H9 (cell line): ENCODE measurements at regions not wholly inside any gene's neighbourhood (a gene's known extent, or its start where the extent isn't known, plus 50 kb on each side); places are given as distances from the start of the nearest gene placed in this dataset.

Experiments
- DNase-seq: peaks from one replicate; pipeline ENCODE4 v3.0.0-alpha.2; 2017
- H2AFZ ChIP-seq: one replicate; pipeline ENCODE4 v1.6.1; 2013; ENCODE audit warnings: mild to moderate bottlenecking, low read length, control low read depth, moderate library complexity
- H2AK5ac ChIP-seq: 2 replicates; pipeline ENCODE4 v1.6.1; 2013; ENCODE audit warnings: low read length, control low read depth, mixed read lengths; ENCODE audit not compliant: insufficient read length
- H2BK120ac ChIP-seq: one replicate; pipeline ENCODE4 v1.6.1; 2013; ENCODE audit warnings: low read depth, mild to moderate bottlenecking, low read length, control low read depth, inconsistent platforms; ENCODE audit not compliant: poor library complexity, severe bottlenecking
- H2BK12ac ChIP-seq: 2 replicates; pipeline ENCODE4 v1.6.1; 2013; ENCODE audit warnings: low read length, control low read depth, mixed read lengths, low read depth; ENCODE audit not compliant: insufficient read length
- H2BK15ac ChIP-seq: 2 replicates; pipeline ENCODE4 v1.6.1; 2013; ENCODE audit warnings: low read depth, low read length, control low read depth
- H2BK20ac ChIP-seq: one replicate; pipeline ENCODE4 v1.6.1; 2013; ENCODE audit warnings: low read depth, mild to moderate bottlenecking, low read length, control low read depth, inconsistent platforms; ENCODE audit not compliant: poor library complexity, severe bottlenecking
- H2BK5ac ChIP-seq: 2 replicates; pipeline ENCODE4 v1.6.1; 2013; ENCODE audit warnings: low read length, control low read depth, mixed read lengths; ENCODE audit not compliant: insufficient read length
- H3K14ac ChIP-seq: 2 replicates; pipeline ENCODE4 v1.6.1; 2013; ENCODE audit warnings: low read length, control low read depth; ENCODE audit not compliant: insufficient read depth
- H3K18ac ChIP-seq: 2 replicates; pipeline ENCODE4 v1.6.1; 2013; ENCODE audit warnings: low read depth, mild to moderate bottlenecking, mixed read lengths, low read length, control low read depth; ENCODE audit not compliant: insufficient read length
- H3K23ac ChIP-seq: 2 replicates; pipeline ENCODE4 v1.6.1; 2013; ENCODE audit warnings: low read length, control low read depth, mixed read lengths, low read depth; ENCODE audit not compliant: insufficient read length
- H3K23me2 ChIP-seq: 2 replicates; pipeline ENCODE4 v1.6.1; 2013; ENCODE audit warnings: low read depth, mild to moderate bottlenecking, mixed read lengths, low read length, control low read depth; ENCODE audit not compliant: insufficient read length, poor library complexity, severe bottlenecking
- H3K27ac ChIP-seq: 2 replicates; pipeline ENCODE4 v1.5.1; 2013; ENCODE audit warnings: low read length, control low read depth, mixed read lengths, low read depth; ENCODE audit not compliant: insufficient read length
- H3K27me3 ChIP-seq: 2 replicates; pipeline ENCODE4 v1.6.1; 2013; ENCODE audit warnings: low read length, control low read depth, inconsistent platforms; ENCODE audit not compliant: insufficient read depth
- H3K4ac ChIP-seq: 2 replicates; pipeline ENCODE4 v1.6.1; 2013; ENCODE audit warnings: low read depth, mild to moderate bottlenecking, control low read depth, inconsistent platforms, low read length, moderate library complexity
- H3K4me1 ChIP-seq: 2 replicates; pipeline ENCODE4 v1.6.1; 2013; ENCODE audit warnings: low read length, control low read depth, inconsistent platforms; ENCODE audit not compliant: insufficient read depth
- H3K4me2 ChIP-seq: 2 replicates; pipeline ENCODE4 v1.6.1; 2013; ENCODE audit warnings: low read length, control low read depth, mixed read lengths; ENCODE audit not compliant: insufficient read length, insufficient read depth
- H3K56ac ChIP-seq: 2 replicates; pipeline ENCODE4 v1.6.1; 2013; ENCODE audit warnings: low read depth, mild to moderate bottlenecking, mixed read lengths, low read length, control low read depth; ENCODE audit not compliant: insufficient read length
- H3K79me1 ChIP-seq: 2 replicates; pipeline ENCODE4 v1.6.1; 2013; ENCODE audit warnings: low read depth, mild to moderate bottlenecking, moderate library complexity, low read length, control low read depth, inconsistent platforms; ENCODE audit not compliant: insufficient read depth, poor library complexity, severe bottlenecking
- H3K79me2 ChIP-seq: 2 replicates; pipeline ENCODE4 v1.6.1; 2013; ENCODE audit warnings: low read length, control low read depth, inconsistent platforms; ENCODE audit not compliant: insufficient read depth
- H3K9ac ChIP-seq: 2 replicates; pipeline ENCODE4 v1.6.1; 2013; ENCODE audit warnings: low read length, control low read depth, mixed read lengths; ENCODE audit not compliant: insufficient read length; ENCODE audit errors: extremely low read depth
- H3K9me3 ChIP-seq: one replicate; pipeline ENCODE4 v1.6.1; 2013; ENCODE audit warnings: low read depth, low read length, inconsistent platforms; ENCODE audit not compliant: control insufficient read depth
- H3T11ph ChIP-seq: one replicate; pipeline ENCODE4 v1.6.1; 2013; ENCODE audit warnings: mild to moderate bottlenecking, low read length, control low read depth, inconsistent platforms
- H4K20me1 ChIP-seq: one replicate; pipeline ENCODE4 v1.6.1; 2013; ENCODE audit not compliant: control insufficient read depth, insufficient read length, insufficient read depth
- H4K5ac ChIP-seq: 2 replicates; pipeline ENCODE4 v1.6.1; 2013; ENCODE audit warnings: low read depth, mild to moderate bottlenecking, mixed read lengths, low read length, control low read depth; ENCODE audit not compliant: insufficient read length
- H4K8ac ChIP-seq: replicated peaks from 2 replicates; pipeline ENCODE4 v1.6.1; 2013; ENCODE audit warnings: low read length, control low read depth, mixed read lengths, low read depth; ENCODE audit not compliant: insufficient read length
- H4K91ac ChIP-seq: 2 replicates; pipeline ENCODE4 v1.6.1; 2013; ENCODE audit warnings: low read depth, mild to moderate bottlenecking, moderate library complexity, mixed read lengths, low read length, control low read depth; ENCODE audit not compliant: insufficient read length
- H3K27ac Mint-ChIP-seq, 3 experiments: 2 replicates in 2 of 3; 3 replicates in 1 of 3; pipeline ENCODE4 v1.8.0; 2020 to 2021; ENCODE audit warnings: mixed read lengths in 3 of 3, mild to moderate bottlenecking in 1 of 3, moderate library complexity in 1 of 3
- H3K27me3 Mint-ChIP-seq: 2 replicates; pipeline ENCODE4 v1.8.0; 2021; ENCODE audit warnings: low read depth, mild to moderate bottlenecking, moderate library complexity, mixed read lengths
- H3K36me3 Mint-ChIP-seq, 3 experiments: 2 replicates in 2 of 3; 3 replicates in 1 of 3; pipeline ENCODE4 v1.8.0; 2020 to 2021; ENCODE audit warnings: low read depth in 3 of 3, mixed read lengths in 3 of 3; ENCODE audit not compliant: insufficient read depth in 1 of 3
- H3K4me1 Mint-ChIP-seq, 2 experiments: 2 replicates each; pipeline ENCODE4 v1.8.0; 2020; ENCODE audit warnings: mixed read lengths in 2 of 2
- H3K4me3 Mint-ChIP-seq, 2 experiments: 2 replicates in 1 of 2; 3 replicates in 1 of 2; pipeline ENCODE4 v1.8.0; 2020 to 2021; ENCODE audit warnings: mild to moderate bottlenecking in 2 of 2, mixed read lengths in 2 of 2, moderate library complexity in 1 of 2
- H3K9me3 Mint-ChIP-seq, 2 experiments: 2 replicates in 1 of 2; 3 replicates in 1 of 2; pipeline ENCODE4 v1.8.0; 2020; ENCODE audit warnings: mild to moderate bottlenecking in 2 of 2, mixed read lengths in 2 of 2, moderate library complexity in 1 of 2
- CTCF ChIP-seq: fragments of 200-600 bp; sonication (generic); conservative IDR thresholded peaks from 3 replicates; pipeline ENCODE4 v1.8.0; 2021; ENCODE audit warnings: antibody characterized with exemption, mild to moderate bottlenecking
- WGBS: extraction: QIAGEN DNeasy Blood & Tissue Kit; methylation state at CpG from one replicate; pipeline ENCODE4 v1.1.7; 2013; ENCODE audit warnings: missing lambda C conversion rate, low lambda C conversion rate, mixed read lengths; ENCODE audit not compliant: insufficient read length; ENCODE audit errors: extremely low coverage; 5-methylcytosine and 5-hydroxymethylcytosine counted together

GRCh38 chr1:4174291-4175200, 274.5 kb upstream of the C1orf174 start:
- H2BK15ac ChIP-seq: no peak overlapping the region
- no peak overlapping the region for H2AFZ ChIP-seq
- H3K4me2 ChIP-seq: no peak overlapping the region
- no peak overlapping the region for H4K8ac ChIP-seq
- H3K56ac ChIP-seq: no peak overlapping the region
- H3K79me1 ChIP-seq: no peaks in the 10 kb centered on the region
- H3K36me3 Mint-ChIP-seq: peaks cover 0 to 7% (median 2%) of the 10 kb centered on the region in 3 experiments; a peak in 2 of 7 replicates
- H2BK5ac ChIP-seq: no peak overlapping the region
- no peak overlapping the region for H3K23ac ChIP-seq
- H3K27ac Mint-ChIP-seq: no peak overlapping the region; a peak in 1 of 7 replicates
- H4K20me1 ChIP-seq: no peaks in the 10 kb centered on the region
- peaks cover 44 to 52% of the 10 kb centered on the region in 2 experiments for H3K4me1 Mint-ChIP-seq
- H3K27ac ChIP-seq: no peak overlapping the region
- H2BK12ac ChIP-seq: no peak overlapping the region
- no peak for DNase-seq
- H4K5ac ChIP-seq: no peak overlapping the region
- H3K4me3 Mint-ChIP-seq: no peak overlapping the region
- H3K4ac ChIP-seq: no peak overlapping the region
- peaks cover 4% of the 10 kb centered on the region; the same call in 1 of the 2 replicates for H3K4me1 ChIP-seq
- peaks cover 0 to 3% of the 10 kb centered on the region in 2 experiments; a peak in 1 of 5 replicates for H3K9me3 Mint-ChIP-seq
- no peak overlapping the region for H2BK120ac ChIP-seq
- H3K18ac ChIP-seq: no peak overlapping the region
- H3K23me2 ChIP-seq: no peaks in the 10 kb centered on the region
- TF ChIP-seq CTCF: no peak
- H3K14ac ChIP-seq: no peak overlapping the region
- H3K27me3 Mint-ChIP-seq: peaks cover 20% of the 10 kb centered on the region
- H4K91ac ChIP-seq: no peak overlapping the region
- H3K9me3 ChIP-seq: no peaks in the 10 kb centered on the region
- H3T11ph ChIP-seq: no peak overlapping the region
- no peak overlapping the region for H2BK20ac ChIP-seq
- WGBS: no CpG with 5 or more reads among the region's 21 CpGs
- H3K27me3 ChIP-seq: no peaks in the 10 kb centered on the region
- H2AK5ac ChIP-seq: no peak overlapping the region
- no peaks in the 10 kb centered on the region for H3K79me2 ChIP-seq
- H3K9ac ChIP-seq: no peak overlapping the region
